Smooth muscle cell (in vitro differentiated cells): ENCODE measurements at regions not wholly inside any gene's neighbourhood (a gene's known extent, or its start where the extent isn't known, plus 50 kb on each side); places are given as distances from the start of the nearest gene placed in this dataset.

ENCODE experiments used
- DNase-seq: peaks from one replicate; lab custom pipeline; 2025; ENCODE audit not compliant: unreplicated experiment; lab: John Stamatoyannopoulos, UW
- H2AFZ ChIP-seq: fragments of 200-600 bp; sonication (generic); 2 replicates; pipeline ENCODE4 v1.6.0; 2016; ENCODE audit warnings: antibody characterized with exemption, low read depth, mild to moderate bottlenecking
- H3F3A ChIP-seq: fragments of 200-600 bp; sonication (generic); 2 replicates; pipeline ENCODE4 v1.6.0; 2017; ENCODE audit warnings: antibody characterized with exemption, low read depth
- H3K27ac ChIP-seq: fragments of 200-600 bp; sonication (generic); 2 replicates; pipeline ENCODE4 v1.5.1; 2016; ENCODE audit warnings: low read depth, mild to moderate bottlenecking
- H3K27me3 ChIP-seq: fragments of 200-600 bp; sonication (generic); 2 replicates; pipeline ENCODE4 v1.6.1; 2016; ENCODE audit warnings: low read depth, mild to moderate bottlenecking
- H3K36me3 ChIP-seq: fragments of 200-600 bp; sonication (generic); 2 replicates; pipeline ENCODE4 v1.5.1; 2016; ENCODE audit warnings: low read depth
- H3K4me1 ChIP-seq: fragments of 200-600 bp; sonication (generic); 2 replicates; pipeline ENCODE4 v1.5.1; 2016; ENCODE audit warnings: low read depth
- H3K4me2 ChIP-seq: fragments of 200-600 bp; sonication (generic); 2 replicates; pipeline ENCODE4 v1.6.0; 2016; ENCODE audit warnings: mild to moderate bottlenecking
- H3K4me3 ChIP-seq: fragments of 200-600 bp; sonication (generic); 2 replicates; pipeline ENCODE4 v1.5.1; 2016; ENCODE audit warnings: mild to moderate bottlenecking
- H3K79me2 ChIP-seq: fragments of 200-600 bp; sonication (generic); 2 replicates; pipeline ENCODE4 v1.6.0; 2016; ENCODE audit warnings: low read depth, mild to moderate bottlenecking
- H3K9ac ChIP-seq: fragments of 200-600 bp; sonication (generic); 2 replicates; pipeline ENCODE4 v1.6.0; 2016; ENCODE audit warnings: low read depth
- H3K9me3 ChIP-seq: fragments of 200-600 bp; sonication (generic); replicated peaks from 2 replicates; pipeline ENCODE4 v1.5.1; 2016; ENCODE audit warnings: low read depth
- H4K20me1 ChIP-seq: fragments of 200-600 bp; sonication (generic); 2 replicates; pipeline ENCODE4 v1.6.0; 2016; ENCODE audit warnings: low read depth
- WGBS: methylation state at CpG from one replicate; pipeline ENCODE4 v1.1.7; 2016; ENCODE audit warnings: low lambda C conversion rate; 5-methylcytosine and 5-hydroxymethylcytosine counted together
- TF ChIP-seq, protein P1 (sequence below): fragments of 200-600 bp; sonication (generic); IDR thresholded peaks from 2 replicates; pipeline ENCODE4 v1.5.1; 2017; ENCODE audit warnings: borderline replicate concordance, mild to moderate bottlenecking, antibody characterized with exemption; ENCODE audit not compliant: insufficient read depth, poor library complexity, severe bottlenecking

DNA sequence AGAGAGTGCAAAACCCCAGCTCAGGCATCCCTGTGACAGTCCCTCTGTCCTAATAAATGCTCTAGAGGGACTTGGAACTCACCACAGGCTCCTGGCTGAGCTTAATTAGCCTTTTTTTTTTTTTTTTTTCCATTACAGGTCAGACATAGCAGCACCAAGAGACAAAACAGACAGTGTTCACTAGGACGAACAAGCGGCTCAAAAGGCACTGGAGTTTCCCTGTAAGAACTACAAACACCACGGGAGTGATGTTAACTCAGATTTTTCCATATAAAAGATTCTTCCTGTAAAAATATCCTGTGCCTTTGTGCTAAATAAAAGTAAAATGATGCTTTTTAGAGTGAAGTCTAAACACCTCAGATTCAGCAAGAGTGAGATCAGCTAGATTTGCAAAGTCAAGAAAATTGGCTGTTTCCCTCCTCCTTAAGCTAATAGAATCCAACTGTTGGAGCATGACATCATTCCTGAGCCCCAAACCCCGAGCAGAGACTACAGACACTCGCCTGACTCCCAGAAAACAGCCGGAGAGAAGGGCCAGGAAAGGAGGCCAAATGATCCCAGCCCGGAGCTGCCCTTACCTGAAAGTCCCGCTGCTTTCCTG, 101.0 kb upstream of the AKIP1 start:
- Histone ChIP-seq H3K36me3 (no peaks in the 10 kb centered on the region), H3K4me1 (peaks cover 59% of the 10 kb centered on the region), H3K4me2 (peak overlapping the region; percentile 92), H3K27ac (peak overlapping the region; percentile 94), H3K27me3 (no peaks in the 10 kb centered on the region), H3K9me3 (no peaks in the 10 kb centered on the region), H3K4me3 (peak overlapping the region; percentile 57), H2AFZ (no peak overlapping the region), H4K20me1 (peaks cover 21% of the 10 kb centered on the region), H3K9ac (peak overlapping the region; percentile 89), H3K79me2 (peaks cover 73% of the 10 kb centered on the region), H3F3A (peaks cover 65% of the 10 kb centered on the region)
- DNase-seq = no peak
- TF ChIP-seq, protein P1, sequence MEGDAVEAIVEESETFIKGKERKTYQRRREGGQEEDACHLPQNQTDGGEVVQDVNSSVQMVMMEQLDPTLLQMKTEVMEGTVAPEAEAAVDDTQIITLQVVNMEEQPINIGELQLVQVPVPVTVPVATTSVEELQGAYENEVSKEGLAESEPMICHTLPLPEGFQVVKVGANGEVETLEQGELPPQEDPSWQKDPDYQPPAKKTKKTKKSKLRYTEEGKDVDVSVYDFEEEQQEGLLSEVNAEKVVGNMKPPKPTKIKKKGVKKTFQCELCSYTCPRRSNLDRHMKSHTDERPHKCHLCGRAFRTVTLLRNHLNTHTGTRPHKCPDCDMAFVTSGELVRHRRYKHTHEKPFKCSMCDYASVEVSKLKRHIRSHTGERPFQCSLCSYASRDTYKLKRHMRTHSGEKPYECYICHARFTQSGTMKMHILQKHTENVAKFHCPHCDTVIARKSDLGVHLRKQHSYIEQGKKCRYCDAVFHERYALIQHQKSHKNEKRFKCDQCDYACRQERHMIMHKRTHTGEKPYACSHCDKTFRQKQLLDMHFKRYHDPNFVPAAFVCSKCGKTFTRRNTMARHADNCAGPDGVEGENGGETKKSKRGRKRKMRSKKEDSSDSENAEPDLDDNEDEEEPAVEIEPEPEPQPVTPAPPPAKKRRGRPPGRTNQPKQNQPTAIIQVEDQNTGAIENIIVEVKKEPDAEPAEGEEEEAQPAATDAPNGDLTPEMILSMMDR = no peak
- WGBS = 16% methylated on average over 8 of the region's 8 CpGs

DNA sequence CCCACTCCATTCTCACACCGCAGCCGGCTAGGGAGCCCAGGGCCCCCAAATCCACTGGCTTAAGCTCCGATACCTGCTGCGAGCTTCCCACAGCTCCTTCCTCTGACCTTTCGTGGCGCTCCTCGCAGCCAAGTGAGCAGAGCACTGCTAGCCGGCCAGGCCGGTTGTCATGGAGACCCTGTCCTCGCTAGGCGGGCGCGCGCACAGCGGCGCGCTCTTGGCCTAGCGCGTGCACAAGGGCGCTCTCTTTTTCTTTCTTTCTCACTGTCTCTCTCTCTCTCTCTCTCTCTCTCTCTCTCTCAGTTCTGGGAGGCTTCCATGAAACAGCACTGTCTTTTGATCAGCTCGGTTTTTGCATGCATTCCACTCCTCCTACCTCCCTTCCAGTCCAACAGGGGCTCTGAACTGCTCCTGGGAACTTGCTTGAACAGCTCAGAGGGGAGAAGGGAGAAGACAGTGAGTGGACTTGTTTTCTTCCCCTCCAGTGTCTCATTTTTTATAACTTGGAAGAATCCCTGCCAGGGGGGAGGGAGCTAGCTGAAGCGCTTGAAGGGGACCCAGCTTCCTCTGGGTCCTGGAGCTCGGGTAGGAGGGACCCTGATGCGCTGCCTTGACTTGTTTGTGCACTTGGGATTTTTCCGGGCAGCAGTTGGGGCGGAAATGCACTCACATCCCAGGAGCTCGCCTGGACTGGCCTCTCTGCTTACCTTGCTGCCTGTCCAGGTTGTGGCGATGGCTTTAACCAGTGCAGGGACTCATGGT, 100.3 kb upstream of the AKIP1 start:
- no peak for DNase-seq
- WGBS = 18% methylated on average over 23 of the region's 28 CpGs
- Histone ChIP-seq H3K27ac (peak overlapping the region; percentile 94), H3K27me3 (no peaks in the 10 kb centered on the region), H3K9me3 (no peaks in the 10 kb centered on the region), H2AFZ (no peak overlapping the region), H3K4me3 (peak overlapping the region; percentile 57), H3K79me2 (peaks cover 73% of the 10 kb centered on the region), H3F3A (peaks cover 68% of the 10 kb centered on the region), H3K4me1 (peaks cover 59% of the 10 kb centered on the region), H3K4me2 (peak overlapping the region; percentile 92), H3K9ac (peak overlapping the region; percentile 89), H3K36me3 (no peaks in the 10 kb centered on the region), H4K20me1 (peaks cover 14% of the 10 kb centered on the region)
- TF ChIP-seq, protein P1 = no peak

GRCh38 chr11:8811571-8811970, 99.4 kb upstream of the AKIP1 start:
- Histone ChIP-seq H4K20me1 (peaks cover 13% of the 10 kb centered on the region), H3K4me2 (peak overlapping the region; percentile 92), H3K79me2 (peaks cover 73% of the 10 kb centered on the region), H3K27ac (peak overlapping the region; percentile 94), H3K4me3 (no peak overlapping the region), H3K9me3 (no peaks in the 10 kb centered on the region), H3F3A (peaks cover 68% of the 10 kb centered on the region), H3K27me3 (no peaks in the 10 kb centered on the region), H3K9ac (peak overlapping the region; percentile 89), H3K4me1 (peaks cover 59% of the 10 kb centered on the region), H2AFZ (no peak overlapping the region), H3K36me3 (no peaks in the 10 kb centered on the region)
- TF ChIP-seq, protein P1 = no peak
- 94% methylated on average over 1 of the region's 1 CpG for WGBS
- no peak for DNase-seq

- Histone ChIP-seq H3K4me1 (peaks cover 50% of the 10 kb centered on the region), H3K79me2 (peaks cover 73% of the 10 kb centered on the region), H3K27ac (peak overlapping the region; percentile 94), H3K4me3 (no peak overlapping the region), H3K9me3 (no peaks in the 10 kb centered on the region), H3K4me2 (peak overlapping the region; percentile 92), H2AFZ (no peak overlapping the region), H3K27me3 (no peaks in the 10 kb centered on the region), H3K9ac (no peak overlapping the region), H4K20me1 (peaks cover 9% of the 10 kb centered on the region), H3K36me3 (no peaks in the 10 kb centered on the region), H3F3A (peaks cover 68% of the 10 kb centered on the region)
- 74% methylated on average over 3 of the region's 3 CpGs for WGBS
- TF ChIP-seq, protein P1 = no peak
- DNase-seq = no peak
These were observed 98.6 kb upstream of the AKIP1 start for GRCh38 chr11:8812438-8812837.
